ENCODE measurements at regions not wholly inside any gene's neighbourhood (a gene's known extent, or its start where the extent isn't known, plus 50 kb on each side); places are given as distances from the start of the nearest gene placed in this dataset.
"Not testable (repeated sequence)": the region's sequence is repeated elsewhere in the genome, so short reads cannot be mapped to it uniquely, and the experiment has no call there.

DNA sequence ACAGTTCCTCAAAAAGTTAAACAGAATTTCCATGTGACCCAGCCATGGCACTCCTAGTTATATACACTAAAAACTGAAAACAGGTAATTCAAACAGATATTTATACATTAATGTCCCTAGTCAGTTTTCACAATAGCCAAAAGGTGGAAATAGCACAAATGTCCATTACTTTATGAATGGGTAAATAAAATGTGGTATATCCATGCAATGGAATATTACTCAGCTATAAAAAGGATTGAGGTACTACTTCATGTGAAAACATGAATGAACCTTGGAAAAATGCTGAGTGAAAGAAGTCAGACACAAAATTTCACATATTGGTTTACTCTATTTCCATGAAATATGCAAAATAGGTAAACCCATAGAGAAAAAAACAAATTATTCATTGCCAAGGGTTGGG is 351.8 kb upstream of the AMOT start:
- no peak for DNase-seq
- POLR2A ChIA-PET, result no interaction called here
- CTCF ChIA-PET, result no interaction called here
- Mint-ChIP-seq H3K4me1 (no peaks in the 10 kb centered on the region), H3K9me3 (no peaks in the 10 kb centered on the region), H3K4me3 (no peak overlapping the region), H3K27me3 (no peaks in the 10 kb centered on the region), H3K27ac (no peak overlapping the region), H3K36me3 (ENCODE audit: low read depth) (no peaks in the 10 kb centered on the region)

GRCh38 chrX:113157496-113157895 is 316.9 kb upstream of the AMOT start:
- Mint-ChIP-seq H3K27me3 (no peaks in the 10 kb centered on the region), H3K36me3 (ENCODE audit: low read depth) (no peaks in the 10 kb centered on the region), H3K4me3 (no peak overlapping the region), H3K4me1 (no peaks in the 10 kb centered on the region), H3K27ac (no peak overlapping the region), H3K9me3 (peaks cover 9% of the 10 kb centered on the region)
- POLR2A ChIA-PET, result no interaction called here
- CTCF ChIA-PET, result interaction anchor here (0.5 kb wide), 1 partner anchor 371 kb away, joined by 8 read pairs; no protein-coding TSS in a partner anchor
- no peak for DNase-seq

GRCh38 chrX:113154315-113154714 is 313.7 kb upstream of the AMOT start:
- H3K4me1 Mint-ChIP-seq; POLR2A ChIA-PET; H3K9me3 Mint-ChIP-seq; H3K4me3 Mint-ChIP-seq; H3K27ac Mint-ChIP-seq; H3K36me3 Mint-ChIP-seq (ENCODE audit: low read depth); H3K27me3 Mint-ChIP-seq; CTCF ChIA-PET; DNase-seq: not testable (repeated sequence)

DNA sequence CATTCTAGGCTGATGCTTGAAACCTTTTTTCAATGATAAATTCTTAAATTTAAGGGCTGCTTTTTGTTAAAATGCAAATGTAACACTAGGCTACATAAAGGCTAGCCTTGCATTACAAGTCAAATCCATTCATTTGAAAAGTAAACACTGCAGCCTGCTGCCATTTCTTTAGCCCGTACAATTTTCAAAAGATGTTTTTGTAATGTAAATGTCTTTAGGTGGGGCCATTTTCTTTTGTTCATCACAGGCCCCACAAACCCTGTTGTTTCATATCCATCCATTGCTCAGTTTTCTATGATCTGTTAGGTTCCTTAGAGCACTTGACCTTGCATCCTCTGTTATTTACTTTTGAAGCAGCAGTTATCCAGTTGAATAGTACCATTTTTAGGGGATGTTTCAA is 296.2 kb upstream of the AMOT start:
- H3K27me3 Mint-ChIP-seq, result no peaks in the 10 kb centered on the region
- no peaks in the 10 kb centered on the region for H3K4me1 Mint-ChIP-seq
- no peaks in the 10 kb centered on the region for H3K9me3 Mint-ChIP-seq
- no peak overlapping the region for H3K4me3 Mint-ChIP-seq
- POLR2A ChIA-PET, result no interaction called here
- no peak for DNase-seq
- CTCF ChIA-PET, result no interaction called here
- H3K36me3 Mint-ChIP-seq (ENCODE audit: low read depth), result no peaks in the 10 kb centered on the region
- H3K27ac Mint-ChIP-seq, result no peak overlapping the region

DNA sequence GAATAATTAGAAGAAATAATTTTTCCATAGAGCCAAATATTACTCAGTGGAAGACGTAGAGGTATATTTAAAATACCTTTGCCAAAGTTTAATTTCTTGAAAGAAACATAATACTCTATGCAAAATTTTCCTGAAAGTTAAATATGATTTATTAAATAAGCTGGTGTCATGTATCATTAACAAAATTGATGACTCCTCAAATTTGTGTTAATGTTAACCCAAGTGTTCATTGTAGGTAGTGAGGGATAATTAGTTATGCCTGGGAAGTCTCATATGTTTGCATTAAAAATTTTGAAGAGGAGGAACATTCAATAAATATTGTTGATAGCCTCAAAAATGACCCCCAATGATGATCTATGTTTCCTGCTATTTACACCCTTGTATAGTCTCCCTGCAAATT is 292.7 kb upstream of the AMOT start:
- POLR2A ChIA-PET, result no interaction called here
- no peaks in the 10 kb centered on the region for H3K36me3 Mint-ChIP-seq (ENCODE audit: low read depth)
- H3K4me1 Mint-ChIP-seq, result no peaks in the 10 kb centered on the region
- CTCF ChIA-PET, result no interaction called here
- H3K9me3 Mint-ChIP-seq, result no peaks in the 10 kb centered on the region
- H3K27ac Mint-ChIP-seq, result no peak overlapping the region
- no peak for DNase-seq
- no peaks in the 10 kb centered on the region for H3K27me3 Mint-ChIP-seq
- no peak overlapping the region for H3K4me3 Mint-ChIP-seq

- ChIA-PET POLR2A (no interaction called here), CTCF (no interaction called here)
- no peaks in the 10 kb centered on the region for H3K4me1 Mint-ChIP-seq
- H3K27me3 Mint-ChIP-seq, result no peaks in the 10 kb centered on the region
- no peaks in the 10 kb centered on the region for H3K36me3 Mint-ChIP-seq (ENCODE audit: low read depth)
- H3K4me3 Mint-ChIP-seq, result no peak overlapping the region
- no peak overlapping the region for H3K27ac Mint-ChIP-seq
- peaks cover 2% of the 10 kb centered on the region for H3K9me3 Mint-ChIP-seq
- DNase-seq, result no peak
Observed at GRCh38 chrX:113124693-113125092, 284.1 kb upstream of the AMOT start.

GRCh38 chrX:113075521-113075920 is 234.9 kb upstream of the AMOT start:
- Mint-ChIP-seq H3K27me3 (no peaks in the 10 kb centered on the region), H3K36me3 (ENCODE audit: low read depth) (no peaks in the 10 kb centered on the region), H3K4me3 (no peak overlapping the region), H3K27ac (no peak overlapping the region), H3K9me3 (peaks cover 1% of the 10 kb centered on the region), H3K4me1 (no peaks in the 10 kb centered on the region)
- ChIA-PET CTCF (no interaction called here), POLR2A (no interaction called here)
- DNase-seq, result no peak

- Mint-ChIP-seq H3K4me1 (no peaks in the 10 kb centered on the region), H3K36me3 (ENCODE audit: low read depth) (no peaks in the 10 kb centered on the region), H3K27me3 (no peaks in the 10 kb centered on the region), H3K9me3 (no peaks in the 10 kb centered on the region), H3K4me3 (no peak overlapping the region), H3K27ac (no peak overlapping the region)
- CTCF ChIA-PET, result no interaction called here
- DNase-seq, result no peak
- POLR2A ChIA-PET, result no interaction called here
Observed at GRCh38 chrX:113059714-113060113, 219.1 kb upstream of the AMOT start.

GRCh38 chrX:113058634-113059033 is 218.0 kb upstream of the AMOT start:
- CTCF ChIA-PET, result no interaction called here
- Mint-ChIP-seq H3K27ac (no peak overlapping the region), H3K4me3 (no peak overlapping the region), H3K9me3 (no peaks in the 10 kb centered on the region), H3K4me1 (no peaks in the 10 kb centered on the region), H3K27me3 (no peaks in the 10 kb centered on the region), H3K36me3 (ENCODE audit: low read depth) (no peaks in the 10 kb centered on the region)
- POLR2A ChIA-PET, result no interaction called here
- no peak for DNase-seq

- POLR2A ChIA-PET, result no interaction called here
- Mint-ChIP-seq H3K4me3 (no peak overlapping the region), H3K4me1 (no peaks in the 10 kb centered on the region), H3K36me3 (ENCODE audit: low read depth) (no peaks in the 10 kb centered on the region), H3K9me3 (no peaks in the 10 kb centered on the region), H3K27ac (no peak overlapping the region), H3K27me3 (no peaks in the 10 kb centered on the region)
- DNase-seq, result no peak
- CTCF ChIA-PET, result no interaction called here
Observed at GRCh38 chrX:113048896-113049295, 208.3 kb upstream of the AMOT start.

DNA sequence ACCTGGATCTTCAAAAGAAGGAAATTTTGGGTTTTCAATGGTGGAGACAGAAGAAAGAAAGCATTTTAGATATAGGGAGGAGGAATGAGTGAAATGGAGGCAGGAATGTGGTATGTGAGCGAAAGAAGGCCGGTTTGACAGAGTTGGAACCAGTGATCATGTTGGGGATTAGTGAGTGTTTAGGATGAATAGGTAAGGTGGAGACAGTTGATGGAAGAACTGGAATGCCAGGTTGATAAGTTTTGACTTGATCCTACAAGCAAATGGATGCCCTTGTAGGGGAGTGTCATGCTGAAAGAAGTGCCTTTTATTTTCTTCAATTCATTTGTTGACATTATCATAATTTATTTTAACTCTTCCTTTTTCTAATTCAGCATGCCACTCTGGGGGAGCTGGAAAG is 207.8 kb upstream of the AMOT start:
- H3K9me3 Mint-ChIP-seq, result no peaks in the 10 kb centered on the region
- no peak overlapping the region for H3K4me3 Mint-ChIP-seq
- H3K4me1 Mint-ChIP-seq, result no peaks in the 10 kb centered on the region
- DNase-seq, result no peak
- H3K27ac Mint-ChIP-seq, result no peak overlapping the region
- ChIA-PET CTCF (interaction anchor here (0.6 kb wide), 1 partner anchor 294 kb away, joined by 8 read pairs; no protein-coding TSS in a partner anchor), POLR2A (no interaction called here)
- H3K36me3 Mint-ChIP-seq (ENCODE audit: low read depth), result no peaks in the 10 kb centered on the region
- H3K27me3 Mint-ChIP-seq, result no peaks in the 10 kb centered on the region

- no peaks in the 10 kb centered on the region for H3K27me3 Mint-ChIP-seq
- no peak for DNase-seq
- CTCF ChIA-PET, result no interaction called here
- H3K4me3 Mint-ChIP-seq, result no peak overlapping the region
- H3K36me3 Mint-ChIP-seq (ENCODE audit: low read depth), result no peaks in the 10 kb centered on the region
- no peak overlapping the region for H3K27ac Mint-ChIP-seq
- peaks cover 1% of the 10 kb centered on the region for H3K9me3 Mint-ChIP-seq
- no peaks in the 10 kb centered on the region for H3K4me1 Mint-ChIP-seq
- POLR2A ChIA-PET, result no interaction called here
Observed at GRCh38 chrX:113033966-113034680, 193.5 kb upstream of the AMOT start.

DNA sequence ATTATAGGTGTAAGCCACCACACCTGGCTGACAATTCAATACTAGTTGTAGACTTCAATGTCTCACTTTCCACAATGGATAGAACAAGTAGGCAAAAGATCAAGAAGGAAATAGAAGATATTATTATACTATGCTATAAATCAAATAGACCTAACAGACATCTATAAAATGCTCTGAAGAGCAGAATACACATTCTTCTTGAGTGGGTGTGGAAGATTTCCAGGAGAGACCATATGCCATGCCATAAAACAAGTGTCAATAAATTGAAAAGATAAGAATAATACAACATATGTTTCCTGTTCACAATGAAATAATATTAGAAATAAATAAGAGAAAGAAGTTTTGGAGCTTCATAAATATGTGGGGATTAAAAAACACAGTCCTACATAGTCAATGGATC is 179.3 kb upstream of the AMOT start:
- H3K4me3 Mint-ChIP-seq, result no peak overlapping the region
- H3K27ac Mint-ChIP-seq, result no peak overlapping the region
- H3K36me3 Mint-ChIP-seq (ENCODE audit: low read depth), result no peaks in the 10 kb centered on the region
- H3K9me3 Mint-ChIP-seq, result no peaks in the 10 kb centered on the region
- DNase-seq, result no peak
- H3K27me3 Mint-ChIP-seq, result no peaks in the 10 kb centered on the region
- H3K4me1 Mint-ChIP-seq, result no peaks in the 10 kb centered on the region
- ChIA-PET CTCF (no interaction called here), POLR2A (no interaction called here)

DNA sequence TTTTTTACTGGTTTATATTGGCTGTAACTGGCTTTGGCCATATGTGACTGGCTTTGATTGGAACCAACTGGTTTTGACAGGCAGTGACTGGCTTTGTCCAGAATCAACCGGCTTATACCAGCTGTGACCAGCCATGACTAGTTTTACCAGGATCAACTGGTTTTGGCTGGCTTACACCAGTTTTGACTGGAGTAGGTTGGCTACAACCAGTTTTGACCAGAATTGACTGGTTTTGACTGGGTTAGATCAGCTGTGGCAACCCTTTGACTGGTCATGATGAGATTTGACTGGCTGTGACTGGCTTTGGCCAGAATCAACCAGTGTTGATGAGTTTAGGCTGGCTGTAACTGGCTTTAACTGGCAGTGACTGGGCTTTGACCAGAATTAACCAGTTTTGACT is 169.2 kb upstream of the AMOT start:
- Mint-ChIP-seq H3K36me3 (ENCODE audit: low read depth) (no peaks in the 10 kb centered on the region), H3K27me3 (no peaks in the 10 kb centered on the region), H3K4me3 (no peak overlapping the region), H3K4me1 (no peaks in the 10 kb centered on the region), H3K9me3 (no peaks in the 10 kb centered on the region), H3K27ac (no peak overlapping the region)
- no peak for DNase-seq
- ChIA-PET CTCF (no interaction called here), POLR2A (no interaction called here)
